Body of pancreas (tissue), 4 donors: ENCODE measurements at regions not wholly inside any gene's neighbourhood (a gene's known extent, or its start where the extent isn't known, plus 50 kb on each side); places are given as distances from the start of the nearest gene placed in this dataset.
"Not testable (repeated sequence)": the region's sequence is repeated elsewhere in the genome, so short reads cannot be mapped to it uniquely, and the experiment has no call there.

Experiments
- ATAC-seq: fragments of 150-250 bp; one replicate; pipeline ENCODE4 v1.9.1; 2016
- DNase-seq, 4 donors: peaks; one replicate each; pipeline ENCODE4 v3.0.0-alpha.2; 2019
- H3K27ac ChIP-seq, 4 donors: fragments of 200-600 bp; sonication (generic); 1 replicate in 3 of 4; 2 replicates in 1 of 4; pipeline versions ENCODE4 v1.5.1 to v1.6.1; 2016 to 2019; ENCODE audit warnings: mild to moderate bottlenecking in 1 of 4, mixed read lengths in 1 of 4, moderate library complexity in 1 of 4
- H3K27me3 ChIP-seq, 2 donors: fragments of 200-600 bp; sonication (generic); one replicate each; pipeline ENCODE4 v1.6.0; 2016; ENCODE audit warnings: mild to moderate bottlenecking in 1 of 2
- H3K36me3 ChIP-seq, 2 donors: fragments of 200-600 bp; sonication (generic); replicated peaks in 1 of 2; 2 replicates each; pipeline ENCODE4 v1.5.1; 2016; ENCODE audit warnings: low read depth in 2 of 2; ENCODE audit not compliant: insufficient read depth in 1 of 2
- H3K4me1 ChIP-seq: fragments of 200-600 bp; sonication (generic); one replicate; pipeline ENCODE4 v1.6.0; 2016
- H3K4me3 ChIP-seq, 2 donors: fragments of 200-600 bp; sonication (generic); 1 replicate in 1 of 2; 2 replicates in 1 of 2; pipeline ENCODE4 v1.5.1; 2016 to 2019
- H3K9me3 ChIP-seq, 3 donors: fragments of 200-600 bp; sonication (generic); 1 replicate in 2 of 3; 2 replicates in 1 of 3; pipeline ENCODE4 v1.5.1; 2016
- CTCF ChIP-seq, 7 experiments: fragments of 450-650 bp in 4 of 7; fragments of 200-600 bp in 3 of 7; sonication (generic) in 3 of 7; IDR thresholded peaks; one replicate each; pipeline ENCODE4 v1.5.1; 2016 to 2019; ENCODE audit warnings: antibody characterized with exemption in 7 of 7
- POLR2A ChIP-seq, 3 donors: fragments of 450-650 bp; IDR thresholded peaks; one replicate each; pipeline ENCODE4 v1.6.1; 2016; ENCODE audit warnings: antibody characterized with exemption in 3 of 3, mild to moderate bottlenecking in 2 of 3
- WGBS, 2 donors: methylation state at CpG; one replicate each; pipeline ENCODE4 v1.1.5; 2017; 5-methylcytosine and 5-hydroxymethylcytosine counted together
- intact Hi-C: fragments of 100-400 bp; cut with DNase I; formaldehyde crosslinking; loops from one replicate; pipeline ENCODE4 v1.15.1; 2023

GRCh38 chr21:30027986-30028385 lies 88.2 kb upstream of the GRIK1 start:
- H3K9me3 ChIP-seq = no peaks in the 10 kb centered on the region
- 33 to 38% methylated on average over 6 of the region's 6 CpGs for WGBS, 2 donors
- no peak for ATAC-seq

GRCh38 chr21:30023056-30023455 lies 83.3 kb upstream of the GRIK1 start:
- H3K27ac ChIP-seq, ATAC-seq, H3K4me1 ChIP-seq, H3K9me3 ChIP-seq, intact Hi-C loops, H3K27me3 ChIP-seq, H3K36me3 ChIP-seq, DNase-seq, H3K4me3 ChIP-seq: not testable (repeated sequence)
- WGBS, 2 donors = 66 to 71% methylated on average over 11 of the region's 11 CpGs

More at GRCh38 chr21:30027986-30028385, 88.2 kb upstream of the GRIK1 start:
- no peaks in the 10 kb centered on the region for H3K4me1 ChIP-seq
- intact Hi-C loops = no loop called here
- H3K4me3 ChIP-seq = no peak overlapping the region
- no peak for TF ChIP-seq POLR2A (IDR thresholded peaks at IDR 0.05)
- no peak for TF ChIP-seq CTCF (IDR thresholded peaks at IDR 0.05)
- peaks cover 0 to 5% of the 10 kb centered on the region in 2 donors for H3K27me3 ChIP-seq
- no peak for DNase-seq
- no peaks in the 10 kb centered on the region for H3K36me3 ChIP-seq
- no peak overlapping the region for H3K27ac ChIP-seq

- Histone ChIP-seq H3K27ac (no peak overlapping the region), H3K36me3 (no peaks in the 10 kb centered on the region), H3K9me3 (no peaks in the 10 kb centered on the region), H3K4me1 (no peaks in the 10 kb centered on the region), H3K4me3 (no peak overlapping the region), H3K27me3 (no peaks in the 10 kb centered on the region)
- TF ChIP-seq CTCF (IDR thresholded peaks at IDR 0.05) (no peak), POLR2A (IDR thresholded peaks at IDR 0.05) (no peak)
- intact Hi-C loops = no loop called here
- DNase-seq = no peak
- no peak for ATAC-seq
Observed at GRCh38 chr21:30014886-30015285, 75.1 kb upstream of the GRIK1 start.

GRCh38 chr21:29991624-29992023 lies 51.8 kb upstream of the GRIK1 start:
- DNase-seq (no peak), ATAC-seq (no peak)
- no peak overlapping the region for H3K27ac ChIP-seq
- no peaks in the 10 kb centered on the region for H3K36me3 ChIP-seq
- no peaks in the 10 kb centered on the region for H3K9me3 ChIP-seq
- H3K27me3 ChIP-seq = no peaks in the 10 kb centered on the region
- no peak overlapping the region for H3K4me3 ChIP-seq
- H3K4me1 ChIP-seq = no peaks in the 10 kb centered on the region
- TF ChIP-seq POLR2A (IDR thresholded peaks at IDR 0.05) (no peak), CTCF (IDR thresholded peaks at IDR 0.05) (no peak)
- intact Hi-C loops = no loop called here
- WGBS, 2 donors = 55 to 67% methylated on average over 6 of the region's 6 CpGs

- intact Hi-C loops = no loop called here
- 82 to 86% methylated on average over 3 of the region's 3 CpGs for WGBS, 2 donors
Observed at GRCh38 chr21:29989634-29990234, 49.9 kb upstream of the GRIK1 start.

More at GRCh38 chr21:29989634-29990234, 49.9 kb upstream of the GRIK1 start:
- Histone ChIP-seq H3K27ac (no peak overlapping the region), H3K4me1 (no peaks in the 10 kb centered on the region), H3K9me3 (no peaks in the 10 kb centered on the region), H3K4me3 (no peak overlapping the region), H3K27me3 (no peaks in the 10 kb centered on the region), H3K36me3 (no peaks in the 10 kb centered on the region)
- TF ChIP-seq CTCF (IDR thresholded peaks at IDR 0.05) = no peak
- no peak for TF ChIP-seq POLR2A (IDR thresholded peaks at IDR 0.05)
- ATAC-seq = no peak
- no peak for DNase-seq
